Right lobe of liver (tissue), 6 donors: ENCODE measurements at regions not wholly inside any gene's neighbourhood (a gene's known extent, or its start where the extent isn't known, plus 50 kb on each side); places are given as distances from the start of the nearest gene placed in this dataset.

ENCODE experiments used
- ATAC-seq, 4 donors: fragments of 200-7000 bp; cut with Tn5 transposase; one replicate each; pipeline ENCODE4 v1.9.1; 2020; ENCODE audit warnings: mild to moderate bottlenecking in 4 of 4, moderate library complexity in 4 of 4
- DNase-seq, 3 donors: peaks; one replicate each; pipeline ENCODE4 v3.0.0-alpha.2; 2020
- H3K27ac ChIP-seq, 3 donors: fragments of 200-600 bp; one replicate each; pipeline ENCODE4 v1.8.0; 2022
- H3K27me3 ChIP-seq, 2 donors: fragments of 200-600 bp; one replicate each; pipeline ENCODE4 v1.8.0; 2022
- H3K36me3 ChIP-seq, 4 donors: fragments of 200-600 bp; sonication (generic) in 1 of 4; one replicate each; pipeline versions ENCODE4 v1.5.1 to v1.8.0; 2017 to 2022; ENCODE audit warnings: control low read depth in 1 of 4
- H3K4me1 ChIP-seq, 4 donors: fragments of 200-600 bp; sonication (generic) in 1 of 4; one replicate each; pipeline versions ENCODE4 v1.5.1 to v1.8.0; 2017 to 2022; ENCODE audit warnings: control low read depth in 1 of 4
- H3K4me3 ChIP-seq, 3 donors: fragments of 200-600 bp; one replicate each; pipeline ENCODE4 v1.8.0; 2022
- H3K9me3 ChIP-seq, 4 donors: fragments of 200-600 bp; sonication (generic) in 1 of 4; one replicate each; pipeline versions ENCODE4 v1.5.1 to v1.8.0; 2017 to 2022; ENCODE audit warnings: control low read depth in 1 of 4
- POLR2A ChIP-seq: fragments of 450-650 bp; IDR thresholded peaks from one replicate; pipeline ENCODE4 v1.6.1; 2017; ENCODE audit warnings: antibody characterized with exemption, mild to moderate bottlenecking
- WGBS: methylation state at CpG from one replicate; pipeline ENCODE4 v1.1.6; 2018; ENCODE audit warnings: low coverage, low lambda C conversion rate; ENCODE audit not compliant: insufficient coverage; ENCODE audit errors: missing lambda C conversion rate; 5-methylcytosine and 5-hydroxymethylcytosine counted together
- intact Hi-C, 2 donors: fragments of 100-400 bp; cut with DNase I; formaldehyde crosslinking; loops; one replicate each; pipeline versions ENCODE4 v1.11.2 to v1.14.1; 2022
- TF ChIP-seq, protein P1 (sequence below), 4 donors: fragments of 200-600 bp in 3 of 4; fragments of 450-650 bp in 1 of 4; IDR thresholded peaks; one replicate each; pipeline versions ENCODE4 v1.5.1 to v1.8.0; 2016 to 2022; ENCODE audit warnings: antibody characterized with exemption in 4 of 4, mild to moderate bottlenecking in 2 of 4
- donor health status: DM: no; HTN: yes; CAD: no.
- donor health status: DM: no; HTN: no; CAD: no.
- donor health status: DM: no; HTN: no; CAD: no.
- donor health status: DM: no; HTN: yes; CAD: no.
- donor health status: DM: no; HTN: yes; CAD: no.

DNA sequence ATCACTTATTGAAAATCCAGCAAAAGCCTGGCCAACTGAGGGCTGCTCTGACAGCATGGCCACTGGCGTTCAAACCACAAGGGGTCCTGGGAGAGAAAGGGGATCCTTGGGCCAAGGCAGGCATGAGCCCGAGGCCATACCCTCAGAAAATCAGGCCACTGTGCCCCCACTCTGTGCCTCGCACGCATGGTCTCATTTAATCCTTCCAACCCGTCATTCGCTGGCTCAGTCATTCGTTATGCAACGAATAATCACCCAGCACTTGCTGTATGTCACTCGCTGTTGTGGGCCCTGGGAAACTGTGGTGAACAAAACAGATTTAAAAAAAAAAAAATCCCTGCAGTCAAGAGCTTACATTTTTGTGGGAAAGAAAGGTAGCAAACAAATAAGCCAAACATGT, 112.7 kb downstream of the BCOR start:
- no peak for TF ChIP-seq POLR2A
- TF ChIP-seq, protein P1, sequence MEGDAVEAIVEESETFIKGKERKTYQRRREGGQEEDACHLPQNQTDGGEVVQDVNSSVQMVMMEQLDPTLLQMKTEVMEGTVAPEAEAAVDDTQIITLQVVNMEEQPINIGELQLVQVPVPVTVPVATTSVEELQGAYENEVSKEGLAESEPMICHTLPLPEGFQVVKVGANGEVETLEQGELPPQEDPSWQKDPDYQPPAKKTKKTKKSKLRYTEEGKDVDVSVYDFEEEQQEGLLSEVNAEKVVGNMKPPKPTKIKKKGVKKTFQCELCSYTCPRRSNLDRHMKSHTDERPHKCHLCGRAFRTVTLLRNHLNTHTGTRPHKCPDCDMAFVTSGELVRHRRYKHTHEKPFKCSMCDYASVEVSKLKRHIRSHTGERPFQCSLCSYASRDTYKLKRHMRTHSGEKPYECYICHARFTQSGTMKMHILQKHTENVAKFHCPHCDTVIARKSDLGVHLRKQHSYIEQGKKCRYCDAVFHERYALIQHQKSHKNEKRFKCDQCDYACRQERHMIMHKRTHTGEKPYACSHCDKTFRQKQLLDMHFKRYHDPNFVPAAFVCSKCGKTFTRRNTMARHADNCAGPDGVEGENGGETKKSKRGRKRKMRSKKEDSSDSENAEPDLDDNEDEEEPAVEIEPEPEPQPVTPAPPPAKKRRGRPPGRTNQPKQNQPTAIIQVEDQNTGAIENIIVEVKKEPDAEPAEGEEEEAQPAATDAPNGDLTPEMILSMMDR (IDR thresholded peaks at IDR 0.05) = no peak
- no peak for ATAC-seq
- 82% methylated on average over 8 of the region's 9 CpGs for WGBS

DNA sequence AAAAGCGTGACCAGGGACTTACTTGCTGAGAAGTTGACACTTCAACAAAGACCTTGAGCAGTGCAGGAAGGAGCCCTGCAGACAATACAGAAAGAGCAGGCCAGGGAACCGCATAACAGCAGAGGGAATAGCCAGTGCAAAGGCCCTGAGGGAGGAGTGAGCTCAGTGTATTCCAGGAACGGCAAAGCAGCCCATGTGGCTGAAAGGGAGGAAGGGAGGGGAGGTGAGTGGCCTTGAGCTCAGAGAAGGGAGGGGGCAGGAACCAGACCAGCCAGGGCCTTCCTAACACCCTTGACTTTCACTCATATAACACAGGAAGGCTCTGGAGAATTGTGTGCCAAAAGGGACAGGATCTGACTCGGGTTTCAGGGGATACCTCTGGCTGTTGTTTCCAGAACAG, 112.2 kb downstream of the BCOR start:
- Histone ChIP-seq H3K27ac (no peak overlapping the region), H3K36me3 (no peaks in the 10 kb centered on the region), H3K27me3 (no peaks in the 10 kb centered on the region), H3K9me3 (no peaks in the 10 kb centered on the region), H3K4me3 (no peak overlapping the region), H3K4me1 (no peaks in the 10 kb centered on the region)
- 45% methylated on average over 3 of the region's 4 CpGs for WGBS
- no peak for DNase-seq
- intact Hi-C loops = no loop called here
- peak; percentile 44 to 69 (median 54) for ATAC-seq
- no peak for TF ChIP-seq POLR2A
- TF ChIP-seq, protein P1 (IDR thresholded peaks at IDR 0.05) = no peak

More for the DNA sequence above, 112.7 kb downstream of the BCOR start:
- no peaks in the 10 kb centered on the region for H3K4me1 ChIP-seq
- no peaks in the 10 kb centered on the region for H3K36me3 ChIP-seq
- H3K27me3 ChIP-seq = no peaks in the 10 kb centered on the region
- H3K27ac ChIP-seq = no peak overlapping the region
- no peak for DNase-seq
- no peaks in the 10 kb centered on the region for H3K9me3 ChIP-seq
- intact Hi-C loops = no loop called here
- no peak overlapping the region for H3K4me3 ChIP-seq

DNA sequence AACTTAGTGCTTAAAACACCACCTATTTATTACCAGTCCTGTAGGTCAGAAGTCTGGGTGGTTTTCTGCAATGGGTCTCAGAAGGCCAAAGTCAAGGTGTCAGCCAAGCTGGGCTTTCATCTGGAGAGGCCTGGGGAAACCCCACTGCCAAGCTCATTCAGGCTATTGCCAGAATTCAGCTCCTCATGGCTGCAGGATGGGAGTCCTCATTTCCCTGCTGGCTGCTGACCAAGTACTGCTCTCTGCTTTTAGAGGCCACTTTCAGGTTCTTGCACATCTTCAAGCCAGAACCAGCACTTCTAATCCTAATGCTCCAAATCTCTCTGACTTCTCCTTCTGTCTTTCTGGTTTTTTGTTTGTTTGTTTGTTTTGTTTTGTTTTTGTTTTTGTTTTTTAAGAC, 109.3 kb downstream of the BCOR start:
- Histone ChIP-seq H3K4me1 (no peaks in the 10 kb centered on the region), H3K27me3 (no peaks in the 10 kb centered on the region), H3K27ac (no peak overlapping the region), H3K4me3 (no peak overlapping the region), H3K9me3 (no peaks in the 10 kb centered on the region), H3K36me3 (no peaks in the 10 kb centered on the region)
- no peak for TF ChIP-seq POLR2A
- TF ChIP-seq, protein P1 (IDR thresholded peaks at IDR 0.05) = no peak
- ATAC-seq (no peak), DNase-seq (no peak)
- intact Hi-C loops = no loop called here

DNA sequence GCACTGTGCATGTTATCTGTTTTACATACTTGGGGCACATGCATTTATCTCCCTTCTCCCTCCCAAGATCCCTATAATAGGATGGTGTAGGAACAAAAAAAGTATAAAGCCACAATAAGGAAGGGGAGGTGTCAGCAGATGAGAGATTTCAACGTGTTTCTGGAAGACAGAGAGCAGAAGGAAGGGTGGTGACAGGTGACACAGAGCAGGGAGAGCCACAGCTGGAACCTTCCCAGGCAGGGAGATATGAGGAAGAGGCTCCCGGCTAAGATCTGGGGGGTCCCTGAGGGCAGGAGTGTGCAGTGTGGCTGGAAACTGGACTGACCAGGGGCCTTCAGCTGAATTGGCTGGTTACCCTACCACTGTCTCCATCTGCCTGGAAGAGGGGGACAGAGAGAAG, 107.4 kb downstream of the BCOR start:
- Histone ChIP-seq H3K4me3 (no peak overlapping the region), H3K36me3 (no peaks in the 10 kb centered on the region), H3K27me3 (no peaks in the 10 kb centered on the region), H3K9me3 (no peaks in the 10 kb centered on the region), H3K27ac (no peak overlapping the region), H3K4me1 (no peaks in the 10 kb centered on the region)
- DNase-seq = no peak
- no peak for ATAC-seq
- intact Hi-C loops = no loop called here
- no peak for TF ChIP-seq POLR2A
- TF ChIP-seq, protein P1 (IDR thresholded peaks at IDR 0.05) = no peak
- 36% methylated on average over 2 of the region's 2 CpGs for WGBS

DNA sequence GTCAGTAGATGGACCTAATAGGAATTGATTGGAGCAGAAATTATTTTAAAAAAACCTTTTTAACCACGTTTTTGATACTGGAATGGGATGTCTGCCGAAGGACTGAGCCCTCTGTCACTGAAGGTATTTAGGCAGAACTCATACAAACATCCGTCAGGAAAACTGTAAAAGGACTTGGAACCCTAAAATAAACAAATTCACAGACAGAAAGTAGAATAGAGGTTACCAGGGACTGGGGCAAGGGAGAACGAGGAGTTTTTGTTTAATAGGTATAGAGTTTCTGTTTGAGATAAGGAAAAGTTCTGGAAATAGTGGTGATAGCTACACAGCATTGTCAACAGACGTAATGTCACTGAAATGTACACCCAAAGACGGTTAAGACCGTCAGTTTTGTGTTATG, 105.5 kb downstream of the BCOR start:
- Histone ChIP-seq H3K4me1 (no peaks in the 10 kb centered on the region), H3K27me3 (no peaks in the 10 kb centered on the region), H3K9me3 (no peaks in the 10 kb centered on the region), H3K27ac (no peak overlapping the region), H3K4me3 (no peak overlapping the region), H3K36me3 (no peaks in the 10 kb centered on the region)
- ATAC-seq = peak; percentile 29 to 62 (median 45)
- WGBS = 36% methylated on average over 7 of the region's 7 CpGs
- no peak for TF ChIP-seq POLR2A
- TF ChIP-seq, protein P1 (IDR thresholded peaks at IDR 0.05) = no peak
- intact Hi-C loops = no loop called here
- DNase-seq = no peak
